ENCODE measurements at regions not wholly inside any gene's neighbourhood (a gene's known extent, or its start where the extent isn't known, plus 50 kb on each side); places are given as distances from the start of the nearest gene placed in this dataset.

GRCh38 chr7:153012203-153012602, 252.7 kb downstream of the ACTR3B start:
- Histone ChIP-seq H3K27ac (no peak overlapping the region), H3K27me3 (no peaks in the 10 kb centered on the region), H3K4me1 (no peaks in the 10 kb centered on the region), H3K4me3 (no peak overlapping the region), H3K9me3 (no peaks in the 10 kb centered on the region), H3K36me3 (no peaks in the 10 kb centered on the region)
- intact Hi-C loops (cut with DNase I): no loop called here
- TF ChIP-seq, protein P1, sequence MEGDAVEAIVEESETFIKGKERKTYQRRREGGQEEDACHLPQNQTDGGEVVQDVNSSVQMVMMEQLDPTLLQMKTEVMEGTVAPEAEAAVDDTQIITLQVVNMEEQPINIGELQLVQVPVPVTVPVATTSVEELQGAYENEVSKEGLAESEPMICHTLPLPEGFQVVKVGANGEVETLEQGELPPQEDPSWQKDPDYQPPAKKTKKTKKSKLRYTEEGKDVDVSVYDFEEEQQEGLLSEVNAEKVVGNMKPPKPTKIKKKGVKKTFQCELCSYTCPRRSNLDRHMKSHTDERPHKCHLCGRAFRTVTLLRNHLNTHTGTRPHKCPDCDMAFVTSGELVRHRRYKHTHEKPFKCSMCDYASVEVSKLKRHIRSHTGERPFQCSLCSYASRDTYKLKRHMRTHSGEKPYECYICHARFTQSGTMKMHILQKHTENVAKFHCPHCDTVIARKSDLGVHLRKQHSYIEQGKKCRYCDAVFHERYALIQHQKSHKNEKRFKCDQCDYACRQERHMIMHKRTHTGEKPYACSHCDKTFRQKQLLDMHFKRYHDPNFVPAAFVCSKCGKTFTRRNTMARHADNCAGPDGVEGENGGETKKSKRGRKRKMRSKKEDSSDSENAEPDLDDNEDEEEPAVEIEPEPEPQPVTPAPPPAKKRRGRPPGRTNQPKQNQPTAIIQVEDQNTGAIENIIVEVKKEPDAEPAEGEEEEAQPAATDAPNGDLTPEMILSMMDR (IDR thresholded peaks at IDR 0.05): no peak
- DNase-seq (ENCODE audit: low spot score in 2 of 2): no peak

- H3K4me1 ChIP-seq: no peaks in the 10 kb centered on the region
- intact Hi-C loops (cut with DNase I): no loop called here
- no peaks in the 10 kb centered on the region for H3K9me3 ChIP-seq
- H3K36me3 ChIP-seq: no peaks in the 10 kb centered on the region
- no peaks in the 10 kb centered on the region for H3K27me3 ChIP-seq
- H3K27ac ChIP-seq: no peak overlapping the region
- TF ChIP-seq, protein P1 (IDR thresholded peaks at IDR 0.05): no peak
- no peak for DNase-seq (ENCODE audit: low spot score in 2 of 2)
- H3K4me3 ChIP-seq: no peak overlapping the region
Observed at GRCh38 chr7:153017223-153017622, 257.7 kb downstream of the ACTR3B start.

DNA sequence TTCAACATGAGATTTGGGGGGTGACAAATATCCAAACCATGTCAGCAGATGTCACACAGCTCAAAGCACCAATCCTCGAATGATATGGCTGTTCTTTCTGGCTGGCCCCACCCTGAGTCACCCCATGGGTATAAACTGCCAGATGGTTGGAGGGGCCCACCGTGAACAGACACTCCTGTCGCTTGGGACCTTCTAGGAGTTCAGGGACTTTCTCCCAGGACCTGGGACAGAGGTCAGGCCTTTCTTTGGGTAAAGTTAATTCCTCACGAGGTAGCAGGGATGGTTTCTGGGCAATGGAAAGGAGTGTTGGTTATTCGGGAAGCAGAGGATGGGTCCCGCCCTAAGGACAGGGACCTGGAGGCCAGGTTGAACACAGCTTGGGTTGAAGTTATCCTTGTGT, 262.0 kb downstream of the ACTR3B start:
- no peaks in the 10 kb centered on the region for H3K27me3 ChIP-seq
- no peaks in the 10 kb centered on the region for H3K9me3 ChIP-seq
- no peak overlapping the region for H3K27ac ChIP-seq
- no peak for DNase-seq (ENCODE audit: low spot score in 2 of 2)
- intact Hi-C loops (cut with DNase I): no loop called here
- TF ChIP-seq, protein P1 (IDR thresholded peaks at IDR 0.05): no peak
- no peaks in the 10 kb centered on the region for H3K36me3 ChIP-seq
- H3K4me3 ChIP-seq: no peak overlapping the region
- no peaks in the 10 kb centered on the region for H3K4me1 ChIP-seq

DNA sequence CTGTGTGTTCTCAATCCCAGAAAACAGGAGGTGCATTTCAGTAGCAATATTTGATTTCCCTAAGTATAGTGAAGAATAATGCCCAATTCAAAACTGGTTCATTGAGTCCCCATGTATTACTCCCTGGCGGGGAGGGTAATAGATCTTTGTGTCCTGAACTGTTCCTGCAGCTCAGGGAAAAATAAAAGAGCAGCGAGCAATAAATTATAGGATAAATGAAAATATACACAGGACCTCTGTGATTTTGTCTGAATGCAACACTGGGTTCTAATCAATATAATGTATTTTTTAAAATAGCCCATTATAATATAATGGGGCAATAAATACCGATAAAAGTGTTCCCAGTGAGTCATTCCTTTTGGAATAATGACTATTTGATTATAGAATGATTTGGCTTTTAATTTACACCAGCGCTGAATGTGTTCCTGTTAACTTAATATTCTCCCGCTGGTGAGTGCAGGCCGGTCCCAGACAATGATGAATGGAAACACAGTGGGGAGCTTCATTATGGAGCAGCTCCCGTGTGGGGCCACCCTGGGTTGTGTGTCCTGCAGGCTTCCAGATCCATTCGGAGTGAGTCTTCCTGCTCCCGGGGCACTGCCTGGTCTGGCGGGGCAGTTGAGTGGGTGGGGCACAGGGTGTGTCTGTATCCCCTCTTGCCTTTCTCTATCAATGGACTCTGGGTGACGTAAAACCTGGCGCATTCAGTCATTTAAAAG, 263.1 kb downstream of the ACTR3B start:
- H3K36me3 ChIP-seq: no peaks in the 10 kb centered on the region
- no peak overlapping the region for H3K27ac ChIP-seq
- H3K4me3 ChIP-seq: no peak overlapping the region
- no peak for DNase-seq (ENCODE audit: low spot score in 2 of 2)
- no peaks in the 10 kb centered on the region for H3K4me1 ChIP-seq
- H3K9me3 ChIP-seq: no peaks in the 10 kb centered on the region
- H3K27me3 ChIP-seq: no peaks in the 10 kb centered on the region
- intact Hi-C loops (cut with DNase I): no loop called here
- TF ChIP-seq, protein P1 (IDR thresholded peaks at IDR 0.05): no peak

DNA sequence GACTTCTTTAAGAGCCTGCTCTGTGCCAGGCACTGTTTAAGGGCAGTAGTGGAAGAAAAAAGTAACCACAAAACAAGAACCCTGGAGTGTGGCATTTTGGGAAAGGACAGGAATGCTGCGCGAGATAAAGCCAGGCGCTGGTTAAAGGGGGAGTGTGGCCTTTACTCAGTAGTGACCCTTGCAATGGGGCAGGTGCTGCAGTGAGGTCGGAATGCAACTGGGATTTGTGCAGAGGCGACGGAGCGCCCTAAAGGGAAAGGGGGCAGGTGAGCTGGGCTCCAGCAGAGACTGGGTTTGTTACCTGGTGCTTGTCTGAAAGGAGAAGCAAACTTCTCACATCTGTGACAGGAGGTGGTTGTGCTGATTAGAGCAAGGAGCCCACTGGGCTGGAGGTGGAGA, 263.6 kb downstream of the ACTR3B start:
- no peak for DNase-seq (ENCODE audit: low spot score in 2 of 2)
- Histone ChIP-seq H3K4me1 (no peaks in the 10 kb centered on the region), H3K9me3 (no peaks in the 10 kb centered on the region), H3K27ac (no peak overlapping the region), H3K4me3 (no peak overlapping the region), H3K27me3 (no peaks in the 10 kb centered on the region), H3K36me3 (no peaks in the 10 kb centered on the region)
- TF ChIP-seq, protein P1 (IDR thresholded peaks at IDR 0.05): no peak
- intact Hi-C loops (cut with DNase I): no loop called here

- Histone ChIP-seq H3K4me1 (no peaks in the 10 kb centered on the region), H3K27ac (no peak overlapping the region), H3K4me3 (no peak overlapping the region), H3K9me3 (no peaks in the 10 kb centered on the region), H3K36me3 (no peaks in the 10 kb centered on the region), H3K27me3 (no peaks in the 10 kb centered on the region)
- intact Hi-C loops (cut with DNase I): no loop called here
- DNase-seq (ENCODE audit: low spot score in 2 of 2): no peak
- TF ChIP-seq, protein P1 (IDR thresholded peaks at IDR 0.05): no peak
Observed at GRCh38 chr7:153027210-153027609, 267.7 kb downstream of the ACTR3B start.
